Esophagus mucosa (tissue), 1 donor: ENCODE measurements at regions not wholly inside any gene's neighbourhood (a gene's known extent, or its start where the extent isn't known, plus 50 kb on each side); places are given as distances from the start of the nearest gene placed in this dataset.

ENCODE experiments used
- ATAC-seq: fragments of 200-7000 bp; cut with Tn5 transposase; one replicate; pipeline ENCODE4 v1.9.1; 2020
- donor health status: DM: yes; HTN: yes; CAD: no.

DNA sequence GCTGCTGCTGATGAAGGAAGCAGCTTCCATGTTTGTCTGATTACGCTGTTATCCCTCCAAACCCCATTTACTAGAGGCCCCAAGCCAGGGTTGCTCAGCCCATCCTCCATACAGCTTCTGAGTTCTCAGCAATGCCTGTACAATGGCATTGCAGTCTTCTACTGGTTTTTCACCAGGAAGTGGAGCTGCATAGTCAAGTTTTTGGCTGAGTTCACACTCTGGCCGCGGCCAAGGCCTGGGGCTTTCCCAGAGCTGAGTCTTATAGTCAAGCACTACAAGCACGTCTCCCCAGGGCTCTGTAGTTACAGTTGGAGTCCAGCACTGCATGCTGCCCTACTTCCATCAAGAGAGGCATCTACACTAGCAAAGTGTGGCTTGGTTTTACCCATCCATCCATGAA is 182.5 kb downstream of the POU4F1 start:
- no peak for ATAC-seq

DNA sequence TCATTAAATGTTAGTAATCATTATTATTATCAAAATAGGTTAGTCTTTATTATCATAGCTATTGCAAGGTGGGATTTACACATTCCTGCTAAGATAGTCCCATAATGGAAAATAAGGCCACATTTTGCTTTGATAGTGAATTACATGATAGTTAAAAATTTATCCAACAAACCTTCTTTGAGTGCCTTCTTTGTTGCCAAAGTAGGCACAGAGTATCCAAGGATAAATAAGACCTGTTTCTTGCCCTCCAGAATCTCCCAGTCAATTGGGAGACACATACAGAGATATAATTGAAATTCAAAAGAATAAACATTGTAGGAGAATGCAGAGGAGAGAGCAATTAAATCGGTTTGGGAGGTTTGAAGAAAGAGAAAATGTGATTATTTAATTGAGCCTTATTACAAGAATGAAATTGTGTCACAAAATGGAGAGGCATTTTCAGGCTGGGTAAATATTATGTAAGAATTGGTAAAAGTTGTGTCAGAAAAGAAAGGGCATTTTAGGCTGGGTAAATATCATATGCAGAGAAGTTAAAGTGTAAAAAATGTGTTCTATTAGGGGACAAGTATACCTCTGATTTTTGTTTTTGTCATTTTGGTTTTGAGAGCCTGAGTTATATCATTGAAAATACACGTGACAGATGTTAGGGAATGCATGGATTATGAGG is 189.3 kb downstream of the POU4F1 start:
- no peak for ATAC-seq

DNA sequence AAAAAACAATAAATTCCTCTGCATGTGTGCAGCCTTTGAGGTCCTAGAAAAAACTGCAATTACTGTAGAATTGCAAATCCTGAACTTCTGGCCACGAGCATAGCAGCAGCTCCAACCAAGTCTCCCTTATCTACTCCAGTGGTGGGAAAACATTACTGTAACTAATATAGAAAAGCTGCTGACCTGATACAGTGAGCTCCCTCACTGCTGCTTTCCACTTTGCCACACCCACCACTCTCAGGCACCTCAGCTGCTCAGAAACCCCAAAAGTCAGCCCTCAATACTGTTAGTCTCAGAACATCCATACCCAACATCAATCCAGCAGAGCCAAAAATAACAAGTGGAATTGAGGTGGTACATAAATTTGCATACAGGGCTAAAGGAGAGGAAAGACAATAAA is 192.5 kb downstream of the POU4F1 start:
- no peak for ATAC-seq

DNA sequence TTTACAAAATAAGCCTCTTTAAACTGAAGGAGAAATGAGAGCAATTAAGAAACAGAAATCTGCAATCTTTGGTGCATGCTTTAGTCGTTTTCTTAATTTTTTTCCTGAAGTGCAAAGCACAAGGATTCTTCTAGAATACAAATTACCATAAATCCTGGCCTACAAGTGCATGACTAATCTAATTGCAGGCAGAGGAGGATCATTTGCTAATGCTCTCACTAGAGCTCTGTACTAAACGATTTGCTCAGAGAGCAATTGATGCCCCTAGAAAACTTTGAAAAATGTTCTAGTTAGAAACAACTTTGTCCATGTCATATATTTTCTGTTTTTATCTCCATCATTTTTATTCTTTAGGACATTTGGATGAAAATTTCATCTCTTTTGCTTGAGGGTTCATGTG is 193.2 kb downstream of the POU4F1 start:
- ATAC-seq, result no peak

- ATAC-seq, result no peak
Observed at GRCh38 chr13:78409172-78409571, 194.2 kb downstream of the POU4F1 start.

DNA sequence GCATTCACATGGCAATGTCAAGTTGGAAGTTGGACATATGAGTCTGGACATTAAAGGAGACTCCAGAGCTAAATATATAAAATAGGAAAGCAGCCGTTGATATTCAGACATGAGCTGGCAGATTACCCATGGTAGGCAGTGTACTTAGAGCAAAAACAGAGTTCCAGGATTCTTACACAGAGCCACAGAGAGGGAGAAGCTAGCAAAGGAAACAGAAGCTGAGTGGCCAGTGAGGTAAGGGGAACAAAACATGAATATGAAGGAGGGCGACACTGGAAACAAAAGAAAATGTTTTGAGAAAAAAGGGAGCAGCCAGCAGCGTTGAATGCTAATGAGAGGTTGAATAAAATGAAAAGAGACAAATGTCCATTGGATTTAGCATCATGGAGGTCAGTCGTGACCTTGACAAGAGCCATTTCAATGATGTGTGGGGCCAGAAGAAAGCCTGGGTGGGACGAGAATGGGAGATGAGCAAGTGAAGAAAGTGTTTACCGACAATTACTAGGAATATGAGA is 198.4 kb downstream of the POU4F1 start:
- ATAC-seq, result no peak

- no peak for ATAC-seq
Observed at GRCh38 chr13:78402708-78403400, 200.5 kb downstream of the POU4F1 start.

DNA sequence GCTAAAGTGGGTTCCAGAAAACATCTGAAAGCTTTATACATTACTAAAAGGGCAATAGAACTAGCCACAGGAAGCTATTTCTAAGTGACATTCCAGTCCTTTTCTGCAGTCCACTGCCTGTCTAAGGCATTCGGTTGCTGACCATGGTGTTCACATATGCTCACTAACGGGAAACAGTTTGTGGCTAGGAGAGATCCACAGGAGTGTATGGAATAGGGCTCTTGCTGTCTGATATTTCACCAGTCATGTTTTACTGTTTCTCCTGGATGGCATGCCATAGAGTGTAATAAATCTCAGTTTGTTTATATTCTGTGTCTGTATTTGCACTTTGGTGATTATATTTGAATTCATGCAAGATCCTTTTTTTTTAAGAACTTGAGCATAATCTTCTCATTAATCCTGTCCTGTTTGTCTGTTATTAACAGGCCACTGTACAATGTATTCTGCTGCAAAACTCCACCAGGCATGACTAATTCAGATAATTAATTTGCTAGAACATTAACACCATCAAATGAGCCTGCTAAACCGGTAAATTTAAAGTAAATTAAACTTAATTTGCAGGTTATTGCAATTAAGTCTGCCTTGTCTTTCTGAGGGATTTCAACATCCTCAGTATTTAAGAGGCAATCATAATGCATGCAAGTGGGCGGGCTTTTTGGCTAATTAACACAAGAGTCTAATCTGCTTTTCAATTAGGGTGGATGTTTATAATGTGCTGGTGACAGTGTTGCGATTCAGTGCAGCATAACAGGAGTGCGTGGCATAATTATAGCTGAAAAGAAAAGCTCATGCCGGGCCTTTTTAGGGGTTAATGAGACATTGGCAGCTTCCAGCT is 201.3 kb downstream of the POU4F1 start:
- no peak for ATAC-seq

DNA sequence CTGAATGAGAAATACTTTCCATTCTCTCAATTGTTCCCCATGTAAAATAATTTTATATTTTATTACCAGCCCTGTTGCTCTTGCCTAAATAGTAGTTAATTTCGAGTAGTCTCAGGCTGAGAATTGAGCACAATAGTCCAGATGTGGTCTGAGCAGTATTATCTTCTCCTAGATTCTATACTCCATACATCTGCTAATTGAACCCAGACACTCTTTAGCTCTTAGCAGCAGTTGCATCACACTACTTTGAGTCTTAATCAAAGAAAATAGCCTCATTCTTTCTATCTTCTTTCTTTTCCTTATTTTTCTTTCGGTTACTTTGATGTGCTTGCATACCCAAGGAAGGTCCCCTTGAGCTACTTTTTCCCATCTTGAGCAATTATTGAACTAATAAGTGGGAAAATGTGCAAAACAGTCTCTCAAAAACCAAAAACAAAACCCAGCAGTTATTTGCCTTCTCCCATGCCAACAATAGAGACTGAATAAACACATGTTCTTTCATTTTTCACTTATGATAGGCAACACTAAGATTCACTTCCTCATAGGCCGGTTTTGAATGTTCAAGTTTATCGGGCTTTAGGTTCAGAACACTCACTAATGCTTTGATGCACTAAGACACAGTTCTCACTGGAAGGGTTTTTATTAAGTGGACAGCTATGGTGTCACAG is 204.5 kb downstream of the POU4F1 start:
- ATAC-seq, result no peak

GRCh38 chr13:78393286-78394142 is 209.8 kb downstream of the POU4F1 start:
- no peak for ATAC-seq

DNA sequence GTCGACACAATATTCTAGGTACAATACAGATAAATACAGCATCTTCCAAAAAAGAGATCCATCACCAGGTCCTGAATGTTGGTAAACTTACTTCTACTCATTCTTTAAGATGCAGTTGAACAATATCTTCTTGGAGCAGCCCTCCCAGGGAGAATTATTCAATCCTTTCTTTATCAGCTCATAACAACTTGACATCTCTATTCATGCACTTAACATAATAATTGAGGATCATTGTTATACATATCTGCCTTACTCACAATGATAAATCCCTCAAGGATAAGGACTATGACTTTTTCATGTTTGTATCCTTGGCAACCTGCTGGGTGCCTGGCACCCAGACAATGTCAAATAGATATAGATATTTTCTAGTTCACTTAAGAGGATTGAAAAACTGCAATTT is 219.5 kb downstream of the POU4F1 start:
- ATAC-seq, result no peak

- ATAC-seq, result no peak
Observed at GRCh38 chr13:78383071-78383484, 220.3 kb downstream of the POU4F1 start.

DNA sequence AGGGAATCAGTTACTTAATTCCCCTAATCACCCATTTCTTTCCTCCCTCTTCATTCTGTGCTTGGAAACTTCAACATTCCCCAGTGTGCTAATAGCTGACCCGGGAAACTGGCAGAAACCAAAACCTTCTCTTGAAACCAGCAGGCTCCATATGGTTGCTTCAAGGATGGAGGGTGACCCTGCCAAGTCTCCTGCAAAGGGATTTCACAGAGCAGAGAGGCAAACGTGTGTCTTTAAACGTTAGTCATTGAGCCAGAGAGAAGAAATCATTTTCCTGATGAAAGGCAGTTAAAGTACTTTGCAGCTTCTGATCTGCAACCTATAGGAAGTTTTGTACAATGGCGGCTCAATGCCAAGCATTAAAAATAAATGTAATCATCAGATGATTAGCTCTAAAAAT is 220.9 kb downstream of the POU4F1 start:
- no peak for ATAC-seq

- no peak for ATAC-seq
Observed at GRCh38 chr13:78376822-78377221, 226.5 kb downstream of the POU4F1 start.

DNA sequence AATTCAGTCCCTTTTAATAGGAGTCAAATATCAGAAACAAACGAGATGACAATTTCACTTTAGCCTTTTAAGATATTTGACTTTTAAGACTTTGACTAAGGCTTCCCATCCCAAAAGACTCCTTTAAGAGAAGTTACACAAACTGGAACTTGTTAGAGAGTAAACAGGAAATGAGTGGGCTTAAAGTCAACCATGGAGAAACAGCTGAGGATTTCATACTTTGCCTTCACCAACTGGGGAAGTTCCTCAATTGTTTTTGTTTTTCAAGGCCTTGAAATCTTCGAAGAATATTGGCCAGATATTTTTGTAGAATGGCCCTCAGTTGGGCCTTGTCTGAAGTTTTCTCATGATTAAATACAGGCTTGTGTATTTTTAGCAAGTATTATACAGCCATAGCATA is 227.3 kb downstream of the POU4F1 start:
- no peak for ATAC-seq

DNA sequence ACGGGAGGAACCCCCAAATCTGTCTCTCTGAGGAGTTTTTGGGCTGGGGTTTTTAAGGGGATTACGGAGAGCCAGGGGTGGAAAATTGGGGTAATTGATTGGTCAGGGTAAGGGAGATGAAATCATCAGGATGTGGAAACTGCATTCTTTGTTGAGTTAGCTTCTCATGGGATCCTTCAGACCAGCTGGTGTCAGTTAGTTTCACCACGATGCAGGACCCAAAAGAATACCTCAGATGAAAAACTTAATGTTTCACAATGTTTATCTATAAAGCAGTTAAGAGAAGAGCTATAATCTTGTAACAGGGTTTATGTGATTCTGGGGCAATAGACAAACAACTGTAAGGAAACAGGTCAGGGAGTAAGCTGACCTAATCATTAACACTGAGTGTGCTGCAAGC is 230.8 kb downstream of the POU4F1 start:
- no peak for ATAC-seq

DNA sequence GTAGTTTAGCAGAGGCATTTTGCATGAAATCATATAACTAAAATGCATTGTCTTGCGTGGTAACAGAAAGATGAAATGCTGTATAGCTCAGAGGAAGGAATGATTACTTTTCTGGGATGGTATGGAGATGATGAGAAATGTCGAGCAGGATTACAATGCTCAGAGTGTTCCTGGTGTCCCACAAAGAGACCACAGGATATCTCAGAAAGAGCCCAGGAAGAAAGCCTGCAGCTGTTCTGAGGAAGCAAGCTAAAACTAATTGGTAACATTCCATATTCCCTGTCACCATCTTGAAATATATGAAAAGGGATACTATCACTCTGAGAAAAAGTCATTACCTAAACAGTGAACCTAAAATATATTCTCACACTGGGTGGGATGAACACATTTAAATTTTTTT is 233.1 kb downstream of the POU4F1 start:
- ATAC-seq, result no peak

DNA sequence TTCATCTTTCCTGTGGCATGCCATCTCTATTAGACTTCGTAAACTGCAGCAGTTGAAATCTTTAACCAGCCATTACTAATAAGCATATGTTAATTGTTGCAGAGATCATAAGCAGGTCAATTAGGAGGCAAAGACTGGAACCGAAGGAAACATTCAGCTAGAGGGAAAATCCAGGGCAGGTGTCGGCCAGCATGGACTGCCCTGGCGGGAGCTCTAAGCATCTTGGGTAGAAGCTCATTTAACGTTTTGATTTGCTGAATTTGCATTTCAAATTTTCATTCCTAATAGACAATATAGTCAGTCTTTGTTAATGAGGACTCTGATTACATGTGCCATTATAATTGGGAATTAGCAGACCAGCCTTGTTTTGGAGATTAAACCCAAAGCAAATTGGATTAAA is 238.6 kb downstream of the POU4F1 start:
- ATAC-seq, result no peak

DNA sequence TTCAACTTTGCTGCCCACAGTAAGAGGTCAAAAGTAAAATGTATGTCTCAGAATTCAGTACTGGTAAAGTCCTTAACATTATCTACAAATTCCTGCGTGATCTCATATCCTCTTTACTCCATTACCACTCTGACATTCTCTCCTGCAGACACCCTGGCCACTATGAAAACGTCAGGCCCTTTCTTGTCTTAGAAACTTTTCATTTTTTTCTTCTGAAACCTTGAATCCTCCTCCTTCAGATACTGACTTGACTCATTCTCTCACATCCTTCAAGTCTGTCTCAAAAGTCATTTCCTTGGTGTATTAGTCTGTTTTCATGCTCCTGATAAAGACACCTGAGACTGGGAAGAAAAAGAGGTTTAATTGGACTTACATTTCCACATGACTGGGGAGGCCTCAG is 262.3 kb downstream of the POU4F1 start:
- no peak for ATAC-seq

- no peak for ATAC-seq
Observed at GRCh38 chr13:78339927-78340326, 263.4 kb downstream of the POU4F1 start.

- no peak for ATAC-seq
Observed at GRCh38 chr13:78334059-78334458, 269.3 kb downstream of the POU4F1 start.

GRCh38 chr13:78326633-78327032 is 276.7 kb downstream of the POU4F1 start:
- no peak for ATAC-seq
